IPS DF 6.9 (cell line): ENCODE measurements at regions not wholly inside any gene's neighbourhood (a gene's known extent, or its start where the extent isn't known, plus 50 kb on each side); places are given as distances from the start of the nearest gene placed in this dataset.

Source experiments
- DNase-seq: peaks from one replicate; pipeline ENCODE4 v3.0.0-alpha.2; 2013; ENCODE audit warnings: low read depth, low spot score
- H3K27ac ChIP-seq: one replicate; pipeline ENCODE4 v1.5.1; 2013; ENCODE audit warnings: low read length, control low read depth
- H3K27me3 ChIP-seq: 2 replicates; pipeline ENCODE4 v1.6.1; 2013; ENCODE audit warnings: mild to moderate bottlenecking, low read length; ENCODE audit not compliant: control insufficient read depth, insufficient read depth
- H3K36me3 ChIP-seq: 2 replicates; pipeline ENCODE4 v1.6.1; 2013; ENCODE audit warnings: low read length; ENCODE audit not compliant: control insufficient read depth, insufficient read depth
- H3K4me1 ChIP-seq: 2 replicates; pipeline ENCODE4 v1.6.1; 2013; ENCODE audit warnings: low read length; ENCODE audit not compliant: control insufficient read depth, insufficient read depth
- H3K4me3 ChIP-seq: 2 replicates; pipeline ENCODE4 v1.5.1; 2013; ENCODE audit warnings: mild to moderate bottlenecking, low read length
- H3K9me3 ChIP-seq: 2 replicates; pipeline ENCODE4 v1.6.1; 2013; ENCODE audit warnings: low read length, inconsistent platforms; ENCODE audit not compliant: control insufficient read depth, insufficient read depth
- WGBS: extraction: QIAGEN DNeasy Blood & Tissue Kit; methylation state at CpG from one replicate; pipeline ENCODE4 v1.1.7; 2013; ENCODE audit warnings: mixed read lengths, missing lambda C conversion rate; ENCODE audit not compliant: insufficient read length, insufficient coverage; 5-methylcytosine and 5-hydroxymethylcytosine counted together

GRCh38 chr10:131016556-131016955 is 295.0 kb downstream of the TCERG1L start:
- no CpG with 5 or more reads among the region's 7 CpGs for WGBS

GRCh38 chr10:131017566-131018285 is 293.8 kb downstream of the TCERG1L start:
- Histone ChIP-seq H3K9me3 (peaks cover 42% of the 10 kb centered on the region), H3K4me1 (no peaks in the 10 kb centered on the region; the same call in 1 of the 2 replicates), H3K27me3 (no peaks in the 10 kb centered on the region), H3K27ac (no peak overlapping the region), H3K36me3 (no peaks in the 10 kb centered on the region), H3K4me3 (no peak overlapping the region)
- no CpG with 5 or more reads among the region's 9 CpGs for WGBS
- no peak for DNase-seq

More at GRCh38 chr10:131016556-131016955, 295.0 kb downstream of the TCERG1L start:
- H3K27ac ChIP-seq: no peak overlapping the region
- H3K4me1 ChIP-seq: no peaks in the 10 kb centered on the region; the same call in 1 of the 2 replicates
- no peaks in the 10 kb centered on the region for H3K27me3 ChIP-seq
- no peak for DNase-seq
- no peaks in the 10 kb centered on the region for H3K36me3 ChIP-seq
- no peak overlapping the region for H3K4me3 ChIP-seq
- peaks cover 39% of the 10 kb centered on the region for H3K9me3 ChIP-seq

GRCh38 chr10:131018886-131019500 is 292.5 kb downstream of the TCERG1L start:
- no peaks in the 10 kb centered on the region for H3K36me3 ChIP-seq
- no peak overlapping the region for H3K4me3 ChIP-seq
- WGBS: no CpG with 5 or more reads among the region's 14 CpGs
- H3K4me1 ChIP-seq: no peaks in the 10 kb centered on the region
- H3K9me3 ChIP-seq: peaks cover 35% of the 10 kb centered on the region
- no peak for DNase-seq
- no peak overlapping the region for H3K27ac ChIP-seq
- no peaks in the 10 kb centered on the region for H3K27me3 ChIP-seq

- Histone ChIP-seq H3K4me1 (no peaks in the 10 kb centered on the region), H3K9me3 (peaks cover 32% of the 10 kb centered on the region), H3K36me3 (no peaks in the 10 kb centered on the region), H3K27me3 (no peaks in the 10 kb centered on the region), H3K27ac (no peak overlapping the region), H3K4me3 (no peak overlapping the region)
- no CpG with 5 or more reads among the region's 11 CpGs for WGBS
- DNase-seq: no peak
Measured at GRCh38 chr10:131019696-131020095, 291.8 kb downstream of the TCERG1L start.

GRCh38 chr10:131020775-131021174 is 290.7 kb downstream of the TCERG1L start:
- no peaks in the 10 kb centered on the region for H3K4me1 ChIP-seq

GRCh38 chr10:131021246-131021895 is 290.1 kb downstream of the TCERG1L start:
- Histone ChIP-seq H3K9me3 (peaks cover 35% of the 10 kb centered on the region), H3K27ac (no peak overlapping the region), H3K36me3 (no peaks in the 10 kb centered on the region), H3K4me3 (no peak overlapping the region), H3K4me1 (no peaks in the 10 kb centered on the region), H3K27me3 (no peaks in the 10 kb centered on the region)
- no CpG with 5 or more reads among the region's 16 CpGs for WGBS
- no peak for DNase-seq

More at GRCh38 chr10:131020775-131021174, 290.7 kb downstream of the TCERG1L start:
- no peaks in the 10 kb centered on the region for H3K36me3 ChIP-seq
- no peaks in the 10 kb centered on the region for H3K27me3 ChIP-seq
- H3K4me3 ChIP-seq: no peak overlapping the region
- no peak overlapping the region for H3K27ac ChIP-seq
- WGBS: no CpG with 5 or more reads among the region's 7 CpGs
- H3K9me3 ChIP-seq: peaks cover 33% of the 10 kb centered on the region
- no peak for DNase-seq

GRCh38 chr10:131021969-131022368 is 289.6 kb downstream of the TCERG1L start:
- Histone ChIP-seq H3K27me3 (no peaks in the 10 kb centered on the region), H3K9me3 (peaks cover 33% of the 10 kb centered on the region), H3K4me1 (no peaks in the 10 kb centered on the region), H3K4me3 (no peak overlapping the region), H3K27ac (no peak overlapping the region), H3K36me3 (no peaks in the 10 kb centered on the region)
- no peak for DNase-seq
- WGBS: no CpG with 5 or more reads among the region's 4 CpGs

GRCh38 chr10:131022369-131022768 is 289.2 kb downstream of the TCERG1L start:
- Histone ChIP-seq H3K9me3 (peaks cover 35% of the 10 kb centered on the region), H3K27me3 (no peaks in the 10 kb centered on the region), H3K4me3 (no peak overlapping the region), H3K4me1 (no peaks in the 10 kb centered on the region), H3K36me3 (no peaks in the 10 kb centered on the region), H3K27ac (no peak overlapping the region)
- no CpG with 5 or more reads among the region's 10 CpGs for WGBS
- DNase-seq: no peak

GRCh38 chr10:131022981-131023380 is 288.5 kb downstream of the TCERG1L start:
- no CpG with 5 or more reads among the region's 5 CpGs for WGBS
- no peak overlapping the region for H3K27ac ChIP-seq
- no peaks in the 10 kb centered on the region for H3K36me3 ChIP-seq
- no peak overlapping the region for H3K4me3 ChIP-seq
- H3K27me3 ChIP-seq: no peaks in the 10 kb centered on the region
- no peaks in the 10 kb centered on the region for H3K4me1 ChIP-seq
- H3K9me3 ChIP-seq: peaks cover 34% of the 10 kb centered on the region
- DNase-seq: no peak

- Histone ChIP-seq H3K4me3 (no peak overlapping the region), H3K27me3 (no peaks in the 10 kb centered on the region), H3K27ac (no peak overlapping the region), H3K4me1 (no peaks in the 10 kb centered on the region), H3K9me3 (peaks cover 30% of the 10 kb centered on the region), H3K36me3 (no peaks in the 10 kb centered on the region)
- WGBS: no CpG with 5 or more reads among the region's 17 CpGs
- no peak for DNase-seq
Measured at GRCh38 chr10:131024259-131025131, 287.0 kb downstream of the TCERG1L start.
